ENCODE measurements at regions not wholly inside any gene's neighbourhood (a gene's known extent, or its start where the extent isn't known, plus 50 kb on each side); places are given as distances from the start of the nearest gene placed in this dataset.

DNA sequence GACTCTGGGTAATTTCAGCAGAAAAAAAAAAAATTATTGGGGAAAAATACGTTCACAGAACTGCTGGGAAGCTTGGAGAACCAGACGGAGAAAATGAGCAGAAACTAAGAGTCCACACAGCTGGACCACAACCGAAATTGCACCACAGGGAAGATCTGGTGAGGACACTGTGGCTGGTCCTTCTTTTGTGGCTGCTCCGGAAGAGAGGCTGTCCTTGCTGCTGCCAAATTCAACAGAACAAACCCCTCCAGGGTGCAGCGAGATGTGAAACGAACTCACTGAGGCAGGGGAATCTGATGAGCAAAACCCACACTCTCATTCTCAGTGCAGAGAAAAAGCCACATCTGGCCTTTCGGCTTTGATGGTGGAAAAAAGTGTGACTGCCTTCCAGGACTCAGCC, 200.0 kb downstream of the ACTL7B start:
- TF ChIP-seq, protein P1, sequence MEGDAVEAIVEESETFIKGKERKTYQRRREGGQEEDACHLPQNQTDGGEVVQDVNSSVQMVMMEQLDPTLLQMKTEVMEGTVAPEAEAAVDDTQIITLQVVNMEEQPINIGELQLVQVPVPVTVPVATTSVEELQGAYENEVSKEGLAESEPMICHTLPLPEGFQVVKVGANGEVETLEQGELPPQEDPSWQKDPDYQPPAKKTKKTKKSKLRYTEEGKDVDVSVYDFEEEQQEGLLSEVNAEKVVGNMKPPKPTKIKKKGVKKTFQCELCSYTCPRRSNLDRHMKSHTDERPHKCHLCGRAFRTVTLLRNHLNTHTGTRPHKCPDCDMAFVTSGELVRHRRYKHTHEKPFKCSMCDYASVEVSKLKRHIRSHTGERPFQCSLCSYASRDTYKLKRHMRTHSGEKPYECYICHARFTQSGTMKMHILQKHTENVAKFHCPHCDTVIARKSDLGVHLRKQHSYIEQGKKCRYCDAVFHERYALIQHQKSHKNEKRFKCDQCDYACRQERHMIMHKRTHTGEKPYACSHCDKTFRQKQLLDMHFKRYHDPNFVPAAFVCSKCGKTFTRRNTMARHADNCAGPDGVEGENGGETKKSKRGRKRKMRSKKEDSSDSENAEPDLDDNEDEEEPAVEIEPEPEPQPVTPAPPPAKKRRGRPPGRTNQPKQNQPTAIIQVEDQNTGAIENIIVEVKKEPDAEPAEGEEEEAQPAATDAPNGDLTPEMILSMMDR (IDR thresholded peaks at IDR 0.05), result no peak
- TF ChIP-seq POLR2A (IDR thresholded peaks at IDR 0.05) (no peak), POLR2AphosphoS5 (IDR thresholded peaks at IDR 0.05) (no peak), EP300 (IDR thresholded peaks at IDR 0.05) (no peak)
